ENCODE measurements at regions not wholly inside any gene's neighbourhood (a gene's known extent, or its start where the extent isn't known, plus 50 kb on each side); places are given as distances from the start of the nearest gene placed in this dataset.

DNA sequence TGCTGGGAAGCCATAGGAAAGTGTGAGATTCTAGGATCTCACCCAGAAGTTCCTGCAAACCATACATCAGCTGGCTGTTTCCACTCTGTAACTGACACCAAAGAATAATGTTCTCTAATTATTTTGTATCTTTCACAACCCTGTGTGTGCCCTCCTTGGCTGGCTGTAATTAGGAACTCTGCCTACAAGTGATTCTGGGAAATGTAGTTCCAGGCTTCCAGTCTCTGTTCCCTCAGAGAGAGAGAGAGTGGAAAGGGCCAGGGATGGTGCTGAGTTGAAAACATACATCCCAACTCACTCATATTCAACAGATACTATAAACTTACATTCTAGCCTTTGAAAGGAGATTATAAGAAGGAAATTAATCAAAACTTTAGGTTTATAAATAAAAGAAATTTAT, 57.5 kb upstream of the C1QTNF7 start:
- peaks cover 5% of the 10 kb centered on the region for H3K9me3 Mint-ChIP-seq
- H3K4me1 Mint-ChIP-seq, result peaks cover 6% of the 10 kb centered on the region
- DNase-seq (ENCODE audit: low read depth, low spot score), result no peak
- no peak overlapping the region for H3K27ac Mint-ChIP-seq (ENCODE audit: unreplicated experiment)
- H3K36me3 Mint-ChIP-seq (ENCODE audit: low read depth), result no peaks in the 10 kb centered on the region
- TF ChIP-seq, protein P1, sequence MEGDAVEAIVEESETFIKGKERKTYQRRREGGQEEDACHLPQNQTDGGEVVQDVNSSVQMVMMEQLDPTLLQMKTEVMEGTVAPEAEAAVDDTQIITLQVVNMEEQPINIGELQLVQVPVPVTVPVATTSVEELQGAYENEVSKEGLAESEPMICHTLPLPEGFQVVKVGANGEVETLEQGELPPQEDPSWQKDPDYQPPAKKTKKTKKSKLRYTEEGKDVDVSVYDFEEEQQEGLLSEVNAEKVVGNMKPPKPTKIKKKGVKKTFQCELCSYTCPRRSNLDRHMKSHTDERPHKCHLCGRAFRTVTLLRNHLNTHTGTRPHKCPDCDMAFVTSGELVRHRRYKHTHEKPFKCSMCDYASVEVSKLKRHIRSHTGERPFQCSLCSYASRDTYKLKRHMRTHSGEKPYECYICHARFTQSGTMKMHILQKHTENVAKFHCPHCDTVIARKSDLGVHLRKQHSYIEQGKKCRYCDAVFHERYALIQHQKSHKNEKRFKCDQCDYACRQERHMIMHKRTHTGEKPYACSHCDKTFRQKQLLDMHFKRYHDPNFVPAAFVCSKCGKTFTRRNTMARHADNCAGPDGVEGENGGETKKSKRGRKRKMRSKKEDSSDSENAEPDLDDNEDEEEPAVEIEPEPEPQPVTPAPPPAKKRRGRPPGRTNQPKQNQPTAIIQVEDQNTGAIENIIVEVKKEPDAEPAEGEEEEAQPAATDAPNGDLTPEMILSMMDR (conservative IDR thresholded peaks at IDR 0.05), result no peak
- H3K4me3 Mint-ChIP-seq, result no peak overlapping the region
- H3K27me3 Mint-ChIP-seq (ENCODE audit: low read depth), result no peaks in the 10 kb centered on the region

GRCh38 chr4:15373363-15373762, 54.5 kb upstream of the C1QTNF7 start:
- no peak overlapping the region for H3K27ac Mint-ChIP-seq (ENCODE audit: unreplicated experiment)
- H3K4me1 Mint-ChIP-seq, result no peaks in the 10 kb centered on the region
- DNase-seq (ENCODE audit: low read depth, low spot score), result no peak
- TF ChIP-seq, protein P1 (conservative IDR thresholded peaks at IDR 0.05), result no peak
- H3K9me3 Mint-ChIP-seq, result peaks cover 3% of the 10 kb centered on the region
- no peaks in the 10 kb centered on the region for H3K36me3 Mint-ChIP-seq (ENCODE audit: low read depth)
- no peak overlapping the region for H3K4me3 Mint-ChIP-seq
- H3K27me3 Mint-ChIP-seq (ENCODE audit: low read depth), result no peaks in the 10 kb centered on the region

DNA sequence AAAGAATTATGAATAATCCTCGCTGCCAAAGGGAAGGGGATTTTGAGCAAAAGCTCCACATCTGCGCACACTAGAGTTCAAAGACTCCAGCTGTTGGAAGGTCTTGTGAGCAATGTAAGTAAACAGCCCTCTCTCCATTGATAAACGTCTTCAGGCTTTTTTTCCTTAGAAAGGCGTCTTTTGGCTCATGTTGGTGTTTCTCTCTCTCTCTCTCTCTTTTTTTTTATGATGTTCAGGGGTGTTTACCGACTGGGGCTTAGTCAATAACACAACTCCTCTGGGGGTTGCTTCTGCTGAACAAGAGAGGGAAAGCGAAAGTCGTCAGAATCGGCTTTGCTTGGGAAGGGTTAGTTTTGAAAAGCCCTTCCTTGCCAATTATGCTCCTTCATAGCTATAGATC, 53.2 kb upstream of the C1QTNF7 start:
- H3K4me1 Mint-ChIP-seq, result no peaks in the 10 kb centered on the region
- H3K27ac Mint-ChIP-seq (ENCODE audit: unreplicated experiment), result no peak overlapping the region
- H3K36me3 Mint-ChIP-seq (ENCODE audit: low read depth), result no peaks in the 10 kb centered on the region
- TF ChIP-seq, protein P1 (conservative IDR thresholded peaks at IDR 0.05), result no peak
- no peak overlapping the region for H3K4me3 Mint-ChIP-seq
- peaks cover 3% of the 10 kb centered on the region for H3K9me3 Mint-ChIP-seq
- H3K27me3 Mint-ChIP-seq (ENCODE audit: low read depth), result no peaks in the 10 kb centered on the region
- no peak for DNase-seq (ENCODE audit: low read depth, low spot score)

DNA sequence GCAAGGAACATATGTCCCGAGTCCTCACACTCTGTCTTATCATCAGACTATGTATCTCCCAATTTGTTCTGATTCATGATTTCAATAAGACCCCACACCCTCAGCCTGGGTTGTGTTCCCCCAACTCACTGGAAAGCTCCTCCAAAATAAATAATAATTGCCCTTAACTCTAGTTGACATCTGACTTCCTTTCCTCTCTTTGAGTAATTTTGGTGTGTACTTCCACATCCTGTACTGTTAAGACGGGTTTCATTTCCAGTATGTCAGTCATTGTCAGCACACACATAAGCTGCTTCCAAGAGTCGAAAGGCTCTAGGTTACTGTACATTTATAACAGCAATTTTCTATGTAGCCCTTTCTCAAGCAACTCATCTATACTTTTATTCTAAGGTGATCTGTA, 52.2 kb upstream of the C1QTNF7 start:
- Mint-ChIP-seq H3K4me1 (no peaks in the 10 kb centered on the region), H3K9me3 (peaks cover 3% of the 10 kb centered on the region), H3K4me3 (no peak overlapping the region), H3K27ac (ENCODE audit: unreplicated experiment) (no peak overlapping the region), H3K36me3 (ENCODE audit: low read depth) (no peaks in the 10 kb centered on the region), H3K27me3 (ENCODE audit: low read depth) (no peaks in the 10 kb centered on the region)
- TF ChIP-seq, protein P1 (conservative IDR thresholded peaks at IDR 0.05), result no peak
- DNase-seq (ENCODE audit: low read depth, low spot score), result no peak

GRCh38 chr4:15376145-15376544, 51.7 kb upstream of the C1QTNF7 start:
- TF ChIP-seq, protein P1 (conservative IDR thresholded peaks at IDR 0.05), result no peak
- Mint-ChIP-seq H3K36me3 (ENCODE audit: low read depth) (no peaks in the 10 kb centered on the region), H3K9me3 (peaks cover 3% of the 10 kb centered on the region), H3K4me3 (no peak overlapping the region), H3K27ac (ENCODE audit: unreplicated experiment) (no peak overlapping the region), H3K27me3 (ENCODE audit: low read depth) (no peaks in the 10 kb centered on the region), H3K4me1 (no peaks in the 10 kb centered on the region)
- DNase-seq (ENCODE audit: low read depth, low spot score), result no peak

- Mint-ChIP-seq H3K9me3 (peaks cover 3% of the 10 kb centered on the region), H3K27me3 (ENCODE audit: low read depth) (no peaks in the 10 kb centered on the region), H3K4me3 (no peak overlapping the region), H3K4me1 (no peaks in the 10 kb centered on the region), H3K36me3 (ENCODE audit: low read depth) (no peaks in the 10 kb centered on the region), H3K27ac (ENCODE audit: unreplicated experiment) (no peak overlapping the region)
- TF ChIP-seq, protein P1 (conservative IDR thresholded peaks at IDR 0.05), result no peak
- no peak for DNase-seq (ENCODE audit: low read depth, low spot score)
Measured at GRCh38 chr4:15376594-15376993, 51.2 kb upstream of the C1QTNF7 start.

Measured in neural crest cell (in vitro differentiated cells).